ENCODE measurements at regions not wholly inside any gene's neighbourhood (a gene's known extent, or its start where the extent isn't known, plus 50 kb on each side); places are given as distances from the start of the nearest gene placed in this dataset.

DNA sequence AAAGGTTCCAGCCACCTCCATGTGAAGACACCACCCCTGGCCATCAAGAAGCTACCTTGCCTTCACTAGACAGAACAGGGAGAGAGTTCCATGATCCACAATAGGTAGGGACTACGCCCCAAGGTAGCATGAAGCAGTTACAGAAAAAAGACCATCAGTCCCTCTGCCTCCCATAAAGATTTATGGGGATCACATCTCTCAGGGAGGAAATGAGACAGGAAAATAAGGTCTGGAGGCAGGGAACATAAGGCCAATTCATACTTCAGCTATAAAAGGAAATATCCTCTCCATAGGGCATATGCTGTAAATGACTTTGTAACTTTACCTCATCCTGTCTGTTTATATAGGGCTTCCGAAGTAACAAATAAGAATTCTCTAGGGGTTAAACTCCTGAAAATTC is 129.4 kb downstream of the OR2B2 start:
- Histone ChIP-seq H3K36me3 (ENCODE audit: control insufficient read depth, insufficient read depth, low read length) (no peaks in the 10 kb centered on the region), H3K27me3 (ENCODE audit: control insufficient read depth, insufficient read depth, low read length) (no peaks in the 10 kb centered on the region), H3K4me3 (ENCODE audit: low read depth, low read length) (no peak overlapping the region)
- TF ChIP-seq, protein P1, sequence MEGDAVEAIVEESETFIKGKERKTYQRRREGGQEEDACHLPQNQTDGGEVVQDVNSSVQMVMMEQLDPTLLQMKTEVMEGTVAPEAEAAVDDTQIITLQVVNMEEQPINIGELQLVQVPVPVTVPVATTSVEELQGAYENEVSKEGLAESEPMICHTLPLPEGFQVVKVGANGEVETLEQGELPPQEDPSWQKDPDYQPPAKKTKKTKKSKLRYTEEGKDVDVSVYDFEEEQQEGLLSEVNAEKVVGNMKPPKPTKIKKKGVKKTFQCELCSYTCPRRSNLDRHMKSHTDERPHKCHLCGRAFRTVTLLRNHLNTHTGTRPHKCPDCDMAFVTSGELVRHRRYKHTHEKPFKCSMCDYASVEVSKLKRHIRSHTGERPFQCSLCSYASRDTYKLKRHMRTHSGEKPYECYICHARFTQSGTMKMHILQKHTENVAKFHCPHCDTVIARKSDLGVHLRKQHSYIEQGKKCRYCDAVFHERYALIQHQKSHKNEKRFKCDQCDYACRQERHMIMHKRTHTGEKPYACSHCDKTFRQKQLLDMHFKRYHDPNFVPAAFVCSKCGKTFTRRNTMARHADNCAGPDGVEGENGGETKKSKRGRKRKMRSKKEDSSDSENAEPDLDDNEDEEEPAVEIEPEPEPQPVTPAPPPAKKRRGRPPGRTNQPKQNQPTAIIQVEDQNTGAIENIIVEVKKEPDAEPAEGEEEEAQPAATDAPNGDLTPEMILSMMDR (IDR thresholded peaks at IDR 0.05; ENCODE audit: insufficient read depth, low read depth, low read length) = no peak
- POLR2A ChIA-PET = no interaction called here
- DNase-seq (ENCODE audit: low read depth) = no peak
- CTCF ChIA-PET = interaction anchor here (4.5 kb wide), 1 partner anchor 11 kb away, joined by 37 read pairs; no protein-coding TSS in a partner anchor

DNA sequence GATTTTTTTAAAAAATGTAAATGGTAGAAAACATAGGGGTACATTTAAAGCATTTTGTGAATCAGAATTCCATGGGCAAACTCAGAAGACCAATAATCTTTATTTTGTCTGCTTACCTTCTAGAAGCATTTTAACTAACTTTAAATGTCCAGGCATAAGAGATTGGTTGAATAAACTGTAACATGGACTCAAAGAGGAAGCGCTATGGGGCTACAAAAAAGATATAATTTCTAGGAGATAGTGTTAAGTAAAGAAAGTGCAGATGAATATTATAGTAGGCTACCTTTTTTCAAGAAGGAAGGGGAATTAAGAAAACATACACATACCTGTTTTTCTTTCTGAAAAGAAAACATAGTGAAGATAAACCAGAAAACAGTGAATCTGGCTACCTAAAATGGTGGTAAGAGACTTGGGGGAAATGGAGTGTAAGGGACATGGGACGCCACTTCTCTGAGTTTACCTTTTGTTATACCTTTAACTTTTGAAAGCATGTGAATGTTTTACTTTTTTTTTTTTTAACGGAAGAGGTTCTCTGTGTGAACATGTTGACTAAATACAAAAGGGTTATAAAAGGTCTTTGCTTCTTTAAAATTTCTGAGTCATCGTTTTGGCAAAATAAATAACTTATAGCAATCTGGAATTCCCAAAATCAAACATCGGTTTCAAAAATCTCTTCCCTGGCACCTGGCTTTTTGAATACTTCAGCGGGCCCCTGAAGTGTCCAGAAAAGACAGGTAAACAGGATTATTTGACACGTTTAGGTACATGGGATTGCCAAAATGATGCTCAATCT is 133.4 kb downstream of the OR2B2 start:
- CTCF ChIA-PET = no interaction called here
- TF ChIP-seq, protein P1 (IDR thresholded peaks at IDR 0.05; ENCODE audit: insufficient read depth, low read depth, low read length) = no peak
- no peak for DNase-seq (ENCODE audit: low read depth)
- POLR2A ChIA-PET = no interaction called here
- H3K36me3 ChIP-seq (ENCODE audit: control insufficient read depth, insufficient read depth, low read length) = no peaks in the 10 kb centered on the region
- H3K4me3 ChIP-seq (ENCODE audit: low read depth, low read length) = no peak overlapping the region
- H3K27me3 ChIP-seq (ENCODE audit: control insufficient read depth, insufficient read depth, low read length) = no peaks in the 10 kb centered on the region

DNA sequence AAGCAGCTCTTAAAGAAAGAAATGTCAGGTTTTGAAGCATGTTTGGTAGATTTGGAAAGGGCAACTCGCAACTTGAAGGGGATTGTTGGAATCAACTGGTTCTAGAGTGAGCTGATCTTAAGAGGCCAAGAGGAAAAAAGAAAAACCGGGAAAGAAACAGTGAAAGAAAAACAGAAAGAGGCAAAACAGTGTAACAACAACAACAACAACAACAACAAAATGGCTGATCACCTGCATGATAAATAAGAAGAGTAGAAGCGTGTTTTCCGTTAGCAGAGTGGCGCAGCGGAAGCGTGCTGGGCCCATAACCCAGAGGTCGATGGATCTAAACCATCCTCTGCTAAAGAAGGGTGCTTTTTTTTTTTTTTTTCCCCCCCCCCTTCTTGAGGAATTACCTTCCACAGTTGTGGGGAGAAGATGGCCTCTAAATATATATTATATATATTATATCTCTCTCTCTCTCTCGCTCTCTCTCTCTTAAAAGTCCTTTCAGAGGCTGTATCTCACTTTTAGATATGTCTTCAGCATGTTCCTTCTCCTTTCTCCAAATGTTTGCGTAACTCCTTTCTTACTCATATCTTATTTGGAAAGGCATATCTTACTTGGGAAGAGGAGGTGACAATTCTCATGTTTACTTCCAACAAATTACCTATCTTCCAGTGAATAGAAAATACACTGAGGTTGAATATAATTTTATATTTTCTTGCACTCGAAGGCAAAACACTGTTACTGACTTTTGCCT is 134.4 kb downstream of the OR2B2 start:
- no peak overlapping the region for H3K4me3 ChIP-seq (ENCODE audit: low read depth, low read length)
- TF ChIP-seq, protein P1 (IDR thresholded peaks at IDR 0.05; ENCODE audit: insufficient read depth, low read depth, low read length) = no peak
- CTCF ChIA-PET = no interaction called here
- H3K27me3 ChIP-seq (ENCODE audit: control insufficient read depth, insufficient read depth, low read length) = no peaks in the 10 kb centered on the region
- H3K36me3 ChIP-seq (ENCODE audit: control insufficient read depth, insufficient read depth, low read length) = no peaks in the 10 kb centered on the region
- no peak for DNase-seq (ENCODE audit: low read depth)
- POLR2A ChIA-PET = no interaction called here

DNA sequence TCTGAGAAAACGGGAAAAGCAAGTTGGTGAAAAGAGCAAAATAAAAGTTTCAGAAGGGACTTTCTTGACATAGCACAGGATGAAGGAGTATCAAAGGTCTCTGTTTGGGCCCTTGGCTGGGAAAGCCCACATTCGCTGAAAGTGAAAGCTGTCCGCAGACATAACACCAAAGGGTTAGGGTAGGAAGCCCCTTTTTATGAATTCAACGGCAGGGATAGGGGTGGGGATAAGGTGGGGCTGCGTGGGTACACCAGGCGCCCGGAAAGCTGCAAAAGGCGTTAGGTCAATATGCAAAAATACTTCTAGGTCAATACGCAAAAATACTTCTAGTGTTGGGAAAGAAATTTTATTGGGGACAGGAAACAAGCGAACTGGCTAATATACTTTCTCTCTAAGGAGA is 135.1 kb downstream of the OR2B2 start:
- Histone ChIP-seq H3K36me3 (ENCODE audit: control insufficient read depth, insufficient read depth, low read length) (no peaks in the 10 kb centered on the region), H3K27me3 (ENCODE audit: control insufficient read depth, insufficient read depth, low read length) (no peaks in the 10 kb centered on the region), H3K4me3 (ENCODE audit: low read depth, low read length) (no peak overlapping the region)
- no peak for DNase-seq (ENCODE audit: low read depth)
- TF ChIP-seq, protein P1 (IDR thresholded peaks at IDR 0.05; ENCODE audit: insufficient read depth, low read depth, low read length) = no peak
- ChIA-PET CTCF (interaction anchor here (0.6 to 1.4 kb wide), 3 partner anchors 12 to 588 kb away, joined by 3 to 5 read pairs (median 4); no protein-coding TSS in a partner anchor), POLR2A (no interaction called here)

DNA sequence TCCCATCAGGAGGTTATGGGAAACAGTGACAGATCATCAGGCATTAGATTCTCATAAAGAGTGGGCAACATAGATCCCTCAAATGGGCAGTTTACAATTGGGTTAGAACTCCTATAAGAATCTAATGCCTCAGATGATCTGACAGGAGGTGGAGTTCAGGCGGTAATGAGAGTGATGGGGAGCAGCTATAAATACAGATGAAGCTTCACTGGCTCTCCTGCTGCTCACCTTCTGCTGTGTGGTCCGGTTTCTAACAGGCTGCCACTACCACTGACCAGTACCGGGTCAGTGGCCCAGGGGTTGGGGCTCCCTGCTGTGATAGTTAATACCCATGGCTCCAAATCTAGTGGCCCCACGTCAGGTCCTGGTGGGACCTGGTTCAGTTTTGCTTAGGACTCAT is 135.7 kb downstream of the OR2B2 start:
- no peaks in the 10 kb centered on the region for H3K36me3 ChIP-seq (ENCODE audit: control insufficient read depth, insufficient read depth, low read length)
- CTCF ChIA-PET = interaction anchor here (0.6 to 1.4 kb wide), 6 partner anchors 8 to 588 kb away, joined by 3 to 5 read pairs (median 4); no protein-coding TSS in a partner anchor
- H3K4me3 ChIP-seq (ENCODE audit: low read depth, low read length) = no peak overlapping the region
- no peak for DNase-seq (ENCODE audit: low read depth)
- POLR2A ChIA-PET = no interaction called here
- TF ChIP-seq, protein P1 (IDR thresholded peaks at IDR 0.05; ENCODE audit: insufficient read depth, low read depth, low read length) = no peak
- no peaks in the 10 kb centered on the region for H3K27me3 ChIP-seq (ENCODE audit: control insufficient read depth, insufficient read depth, low read length)
